ENCODE measurements at regions not wholly inside any gene's neighbourhood (a gene's known extent, or its start where the extent isn't known, plus 50 kb on each side); places are given as distances from the start of the nearest gene placed in this dataset.

GRCh38 chr18:72360634-72361033 is 183.5 kb downstream of the CBLN2 start:
- no peak for DNase-seq (ENCODE audit: low read depth in 2 of 2)

- DNase-seq (ENCODE audit: low read depth in 2 of 2), result no peak
These were observed 201.2 kb downstream of the CBLN2 start for GRCh38 chr18:72342933-72343332.

- DNase-seq (ENCODE audit: low read depth in 2 of 2), result no peak
These were observed 204.2 kb downstream of the CBLN2 start for GRCh38 chr18:72339976-72340375.

DNA sequence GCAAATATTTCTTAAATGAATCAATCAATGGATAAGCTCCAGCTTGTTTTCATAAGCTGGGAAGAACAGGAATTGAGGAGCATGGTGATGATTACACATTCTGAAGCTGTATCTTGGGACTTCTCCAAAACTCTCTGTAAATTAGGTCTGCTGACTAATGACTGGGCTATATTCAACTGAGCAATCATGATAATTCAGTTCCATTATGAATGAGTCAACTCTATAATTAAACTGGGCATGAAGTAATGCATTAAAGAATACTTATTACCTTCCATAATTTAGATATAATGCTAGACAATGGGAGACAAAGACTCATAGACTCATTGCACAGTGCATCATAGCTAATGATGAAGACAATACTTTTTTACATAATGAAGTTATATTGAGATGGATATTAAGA is 207.4 kb downstream of the CBLN2 start:
- no peak for DNase-seq (ENCODE audit: low read depth in 2 of 2)

DNA sequence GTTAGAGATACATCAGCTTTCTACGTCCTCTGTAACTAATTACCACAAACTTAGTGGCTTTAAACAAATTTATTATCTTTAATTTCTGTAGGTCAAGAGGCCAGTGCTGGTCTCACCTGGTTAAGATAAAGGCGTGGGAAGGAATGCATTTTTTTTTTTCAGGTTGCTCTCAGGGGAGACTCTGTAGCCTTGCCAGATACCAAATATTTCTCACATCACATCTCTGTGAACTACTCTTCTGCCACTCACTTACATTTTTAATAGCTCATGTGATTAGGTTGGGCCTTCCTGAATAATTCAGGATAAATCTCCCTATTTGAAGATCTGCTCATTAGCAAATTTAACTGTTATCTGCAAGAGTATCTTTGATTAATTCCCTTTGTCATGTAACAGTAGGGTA is 214.6 kb downstream of the CBLN2 start:
- DNase-seq (ENCODE audit: low read depth in 2 of 2), result no peak

- DNase-seq (ENCODE audit: low read depth in 2 of 2), result no peak
These were observed 218.8 kb downstream of the CBLN2 start for GRCh38 chr18:72325307-72325706.

DNA sequence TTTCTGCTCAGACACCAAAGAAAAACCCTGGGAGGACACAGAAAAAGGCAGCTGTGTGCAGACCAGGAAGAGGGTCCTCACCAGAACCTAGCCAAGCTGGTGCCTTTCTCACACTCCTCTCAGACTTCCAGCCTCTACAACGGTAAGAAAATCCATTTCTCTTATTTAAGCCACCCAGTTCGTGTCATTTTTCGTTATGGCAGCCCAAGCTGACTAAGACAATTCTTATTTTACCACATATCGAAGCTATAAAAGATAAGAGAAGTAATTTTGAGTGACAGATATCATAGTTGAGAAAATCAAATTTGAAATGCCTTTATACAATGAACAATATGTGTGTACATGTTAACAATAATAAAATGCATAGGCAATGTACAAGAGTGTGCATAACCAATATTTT is 219.5 kb downstream of the CBLN2 start:
- DNase-seq (ENCODE audit: low read depth in 2 of 2), result no peak

- DNase-seq (ENCODE audit: low read depth in 2 of 2), result no peak
These were observed 227.6 kb downstream of the CBLN2 start for GRCh38 chr18:72316497-72316896.

DNA sequence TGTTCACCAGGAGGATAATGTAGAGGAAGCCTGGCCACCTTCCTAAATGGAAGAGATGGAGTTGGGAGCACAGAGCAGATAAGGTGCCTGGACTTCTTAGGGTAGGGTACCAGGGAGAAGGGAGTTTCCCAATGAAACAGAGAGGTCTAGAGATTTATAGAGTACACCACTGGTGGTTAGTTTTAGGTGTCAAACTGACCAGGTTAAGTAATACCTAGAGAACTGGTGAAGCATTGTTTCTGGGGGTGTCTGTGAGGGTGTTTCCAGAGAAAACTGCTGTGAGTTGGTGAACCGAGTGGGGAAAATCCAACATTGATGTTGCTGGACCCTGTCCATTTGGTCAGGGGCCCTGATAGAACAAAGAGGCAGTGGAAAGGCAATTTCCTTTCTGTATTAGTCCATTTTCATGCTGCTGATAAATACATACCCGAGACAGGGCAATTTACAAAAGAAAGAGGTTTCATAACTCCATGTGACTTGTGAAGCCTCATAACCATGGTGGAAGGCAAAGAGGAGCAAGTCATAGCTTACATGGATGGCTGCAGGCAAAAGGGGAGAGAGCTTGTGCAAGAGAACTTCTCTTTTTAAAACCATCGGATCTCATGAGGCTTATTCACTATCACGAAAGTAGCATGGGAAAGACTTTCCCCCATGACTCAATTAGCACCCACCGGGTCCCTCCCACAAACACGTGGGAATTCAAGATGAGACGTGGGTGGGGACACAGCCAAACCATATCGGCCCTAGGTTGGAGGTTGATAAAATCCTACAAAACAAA is 260.8 kb downstream of the CBLN2 start:
- DNase-seq (ENCODE audit: low read depth in 2 of 2), result no peak

GRCh38 chr18:72273025-72273424 is 271.1 kb downstream of the CBLN2 start:
- DNase-seq (ENCODE audit: low read depth in 2 of 2), result no peak

GRCh38 chr18:72261590-72261989 is 282.6 kb downstream of the CBLN2 start:
- no peak for DNase-seq (ENCODE audit: low read depth in 2 of 2)

DNA sequence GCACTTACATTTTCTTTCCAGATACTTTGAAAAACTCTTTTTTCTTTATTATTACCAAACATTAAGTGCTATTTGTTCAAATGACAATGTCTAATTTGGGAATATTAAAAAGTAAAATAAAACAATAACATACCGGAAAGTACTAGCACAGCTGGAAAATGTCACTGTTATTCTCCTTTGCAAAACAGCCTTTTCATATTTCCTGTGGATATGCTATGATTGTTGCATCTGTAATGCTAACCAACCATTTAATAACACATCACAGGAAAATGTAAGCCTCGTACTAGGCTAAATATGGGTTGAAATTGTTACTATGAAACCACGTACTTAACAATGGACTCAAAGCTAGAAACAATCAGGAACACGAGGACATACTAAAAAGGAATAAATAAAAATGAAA is 298.1 kb downstream of the CBLN2 start:
- no peak for DNase-seq (ENCODE audit: low read depth in 2 of 2)

- DNase-seq (ENCODE audit: low read depth in 2 of 2), result no peak
These were observed 308.7 kb downstream of the CBLN2 start for GRCh38 chr18:72235422-72235821.

DNA sequence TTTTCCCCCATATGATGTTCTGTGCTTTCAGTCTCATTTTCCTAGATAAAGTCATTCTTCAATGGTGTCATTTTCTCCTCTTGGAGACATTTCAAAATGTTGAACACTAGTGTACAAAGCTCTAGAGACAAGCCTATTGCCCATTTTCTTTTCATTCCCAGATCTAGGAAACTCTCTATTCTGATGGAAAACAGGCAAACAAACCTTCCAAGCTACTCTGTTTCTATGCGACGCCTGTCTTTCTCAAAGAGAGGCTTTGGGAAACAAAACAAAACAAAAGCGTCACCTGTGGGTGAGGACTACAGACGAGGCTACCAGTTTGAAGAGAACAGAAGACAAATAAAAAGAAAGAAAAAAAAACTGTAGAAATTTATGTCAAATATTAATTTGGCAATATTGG is 311.0 kb downstream of the CBLN2 start:
- no peak for DNase-seq (ENCODE audit: low read depth in 2 of 2)

GRCh38 chr18:72232644-72233043 is 311.5 kb downstream of the CBLN2 start:
- no peak for DNase-seq (ENCODE audit: low read depth in 2 of 2)

DNA sequence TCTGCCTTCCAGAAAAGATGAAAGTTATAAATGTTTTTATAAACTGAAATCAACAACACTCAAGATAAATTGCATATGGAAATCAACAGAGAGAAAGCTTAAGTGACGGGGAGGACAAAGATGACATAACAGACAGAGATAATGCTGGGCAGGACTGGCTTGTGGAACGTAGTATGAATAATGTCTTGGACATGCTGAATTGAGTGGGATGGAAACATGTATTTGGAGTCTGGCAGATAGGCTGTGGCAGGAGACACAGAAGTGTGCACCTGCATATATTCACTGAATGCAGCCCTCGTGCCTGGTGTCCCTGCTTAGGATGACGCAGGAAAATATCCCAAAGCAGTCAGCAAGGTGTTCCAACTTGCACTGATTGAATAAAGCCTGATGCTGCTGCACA is 318.2 kb downstream of the CBLN2 start:
- no peak for DNase-seq (ENCODE audit: low read depth in 2 of 2)

- no peak for DNase-seq (ENCODE audit: low read depth in 2 of 2)
These were observed 320.4 kb downstream of the CBLN2 start for GRCh38 chr18:72223733-72224132.

DNA sequence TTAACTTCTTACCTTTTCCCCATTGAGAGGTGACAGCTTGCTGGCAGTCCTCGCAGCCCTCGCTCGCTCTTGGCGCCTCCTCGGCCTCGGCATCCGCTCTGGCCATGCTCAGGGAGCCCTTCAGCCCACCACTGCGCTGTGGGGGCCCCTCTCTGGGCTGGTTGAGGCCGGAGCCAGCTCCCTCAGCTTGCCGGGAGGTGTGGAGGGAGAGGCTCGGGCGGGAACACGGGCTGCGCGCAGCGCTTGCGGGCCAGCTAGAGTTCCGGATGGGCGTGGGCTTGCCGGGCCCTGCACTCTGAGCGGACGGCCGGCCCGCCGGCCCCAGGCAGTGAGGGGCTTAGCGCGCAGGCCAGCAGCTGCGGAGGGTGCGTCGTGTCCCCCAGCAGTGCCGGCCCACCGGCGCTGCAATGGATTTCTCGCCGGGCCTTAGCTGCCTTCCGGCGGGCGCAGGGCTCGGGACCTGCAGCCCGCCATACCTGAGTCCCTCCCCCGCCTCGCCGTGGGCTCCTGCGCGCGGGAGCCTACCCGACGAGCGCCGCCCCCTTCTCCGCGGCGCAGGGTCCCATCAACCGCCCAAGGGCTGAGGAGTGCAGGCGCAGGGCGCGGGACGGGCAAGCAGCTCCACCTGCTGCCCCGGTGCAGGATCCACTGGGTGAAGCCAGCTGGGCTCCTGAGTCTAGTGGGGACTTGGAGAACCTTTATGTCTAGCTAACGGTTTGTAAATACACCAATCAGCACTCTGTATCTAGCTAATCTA is 335.0 kb downstream of the CBLN2 start:
- DNase-seq (ENCODE audit: low read depth in 2 of 2), result no peak

GRCh38 chr18:72207280-72207679 is 336.9 kb downstream of the CBLN2 start:
- DNase-seq (ENCODE audit: low read depth in 2 of 2), result no peak

- no peak for DNase-seq (ENCODE audit: low read depth in 2 of 2)
These were observed 337.3 kb downstream of the CBLN2 start for GRCh38 chr18:72206814-72207213.

- no peak for DNase-seq (ENCODE audit: low read depth in 2 of 2)
These were observed 343.1 kb downstream of the CBLN2 start for GRCh38 chr18:72201032-72201431.

DNA sequence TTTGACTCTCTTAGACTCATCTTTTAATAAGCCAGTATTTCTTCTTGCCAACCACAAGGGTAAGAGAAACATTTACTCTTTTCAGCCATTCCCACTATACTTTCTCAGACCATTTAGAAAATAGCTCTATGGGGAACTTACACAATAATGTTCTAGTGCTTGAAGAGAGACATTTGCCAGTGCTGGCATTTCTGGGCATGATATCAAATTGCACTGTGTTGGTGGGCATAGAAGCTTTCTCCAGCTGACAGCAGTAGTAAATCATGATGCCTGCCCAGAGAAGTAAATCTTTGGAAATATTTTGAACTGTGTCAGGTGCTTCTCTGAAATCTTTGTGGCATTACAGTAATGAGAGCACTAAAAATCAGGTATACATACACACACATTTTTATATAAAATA is 346.6 kb downstream of the CBLN2 start:
- DNase-seq (ENCODE audit: low read depth in 2 of 2), result no peak

GRCh38 chr18:72194072-72194471 is 350.1 kb downstream of the CBLN2 start:
- DNase-seq (ENCODE audit: low read depth in 2 of 2), result no peak
